Hepatocyte (in vitro differentiated cells): ENCODE measurements at regions not wholly inside any gene's neighbourhood (a gene's known extent, or its start where the extent isn't known, plus 50 kb on each side); places are given as distances from the start of the nearest gene placed in this dataset.

Source experiments
- EZH2 ChIP-seq: fragments of 200-600 bp; sonication (generic); IDR thresholded peaks from 2 replicates; pipeline ENCODE4 v1.6.1; 2016; ENCODE audit warnings: antibody characterized with exemption, mild to moderate bottlenecking, borderline replicate concordance
- EZH2phosphoT487 ChIP-seq: fragments of 200-600 bp; sonication (generic); IDR thresholded peaks from one replicate; pipeline ENCODE4 v1.6.1; 2018; ENCODE audit warnings: antibody characterized with exemption, mild to moderate bottlenecking, low read depth, moderate library complexity; ENCODE audit not compliant: unreplicated experiment, severe bottlenecking
- TF ChIP-seq, protein P1 (sequence below): fragments of 200-600 bp; sonication (generic); IDR thresholded peaks from 2 replicates; pipeline ENCODE4 v1.5.1; 2016; ENCODE audit warnings: antibody characterized with exemption, mild to moderate bottlenecking; ENCODE audit not compliant: poor library complexity

GRCh38 chr14:71429902-71430301 lies 502.3 kb upstream of the RGS6 start:
- TF ChIP-seq, protein P1, sequence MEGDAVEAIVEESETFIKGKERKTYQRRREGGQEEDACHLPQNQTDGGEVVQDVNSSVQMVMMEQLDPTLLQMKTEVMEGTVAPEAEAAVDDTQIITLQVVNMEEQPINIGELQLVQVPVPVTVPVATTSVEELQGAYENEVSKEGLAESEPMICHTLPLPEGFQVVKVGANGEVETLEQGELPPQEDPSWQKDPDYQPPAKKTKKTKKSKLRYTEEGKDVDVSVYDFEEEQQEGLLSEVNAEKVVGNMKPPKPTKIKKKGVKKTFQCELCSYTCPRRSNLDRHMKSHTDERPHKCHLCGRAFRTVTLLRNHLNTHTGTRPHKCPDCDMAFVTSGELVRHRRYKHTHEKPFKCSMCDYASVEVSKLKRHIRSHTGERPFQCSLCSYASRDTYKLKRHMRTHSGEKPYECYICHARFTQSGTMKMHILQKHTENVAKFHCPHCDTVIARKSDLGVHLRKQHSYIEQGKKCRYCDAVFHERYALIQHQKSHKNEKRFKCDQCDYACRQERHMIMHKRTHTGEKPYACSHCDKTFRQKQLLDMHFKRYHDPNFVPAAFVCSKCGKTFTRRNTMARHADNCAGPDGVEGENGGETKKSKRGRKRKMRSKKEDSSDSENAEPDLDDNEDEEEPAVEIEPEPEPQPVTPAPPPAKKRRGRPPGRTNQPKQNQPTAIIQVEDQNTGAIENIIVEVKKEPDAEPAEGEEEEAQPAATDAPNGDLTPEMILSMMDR = no peak
- TF ChIP-seq EZH2phosphoT487 = no peak
- no peak for TF ChIP-seq EZH2
